Cardiac fibroblast (primary cell): ENCODE measurements at regions not wholly inside any gene's neighbourhood (a gene's known extent, or its start where the extent isn't known, plus 50 kb on each side); places are given as distances from the start of the nearest gene placed in this dataset.
"Not testable (repeated sequence)": the region's sequence is repeated elsewhere in the genome, so short reads cannot be mapped to it uniquely, and the experiment has no call there.

Experiments
- DNase-seq, 2 donors: peaks; one replicate each; pipeline versions ENCODE4 v3.0.0 to v3.0.0-alpha.2; 2010; ENCODE audit warnings: low read depth in 2 of 2
- H3K4me3 ChIP-seq, 2 donors: replicated peaks in 1 of 2; 1 replicate in 1 of 2; 2 replicates in 1 of 2; pipeline ENCODE4 v1.5.1; 2011; ENCODE audit warnings: low read depth in 2 of 2, low read length in 2 of 2, mild to moderate bottlenecking in 2 of 2, moderate library complexity in 1 of 2
- CTCF ChIP-seq: IDR thresholded peaks from one replicate; pipeline ENCODE4 v1.5.1; 2011; ENCODE audit warnings: low read depth, mild to moderate bottlenecking, low read length, inconsistent platforms

- no peak overlapping the region for H3K4me3 ChIP-seq
- no peak for TF ChIP-seq CTCF
- DNase-seq: no peak
Measured at GRCh38 chr5:104326966-104327365, 764.4 kb upstream of the NUDT12 start.

- TF ChIP-seq CTCF: no peak
- DNase-seq: no peak
- no peak overlapping the region for H3K4me3 ChIP-seq
Measured at GRCh38 chr5:104325356-104325755, 762.8 kb upstream of the NUDT12 start.

GRCh38 chr5:104316676-104317075 is 754.1 kb upstream of the NUDT12 start:
- peak in 1 of 2 donors; percentile 28 for DNase-seq
- not testable (repeated sequence) for H3K4me3 ChIP-seq

- no peak overlapping the region for H3K4me3 ChIP-seq
- no peak for TF ChIP-seq CTCF
- DNase-seq: no peak
Measured at GRCh38 chr5:104312481-104312880, 749.9 kb upstream of the NUDT12 start.

- no peak overlapping the region for H3K4me3 ChIP-seq
- no peak for TF ChIP-seq CTCF
- no peak for DNase-seq
Measured at GRCh38 chr5:104305602-104306001, 743.0 kb upstream of the NUDT12 start.

- no peak overlapping the region for H3K4me3 ChIP-seq
- DNase-seq: no peak
- no peak for TF ChIP-seq CTCF
Measured at GRCh38 chr5:104299998-104300706, 737.6 kb upstream of the NUDT12 start.

- no peak for TF ChIP-seq CTCF
- DNase-seq: no peak
Measured at GRCh38 chr5:104298518-104298917, 735.9 kb upstream of the NUDT12 start.

More at GRCh38 chr5:104298518-104298917, 735.9 kb upstream of the NUDT12 start:
- H3K4me3 ChIP-seq: no peak overlapping the region
